ENCODE measurements at regions not wholly inside any gene's neighbourhood (a gene's known extent, or its start where the extent isn't known, plus 50 kb on each side); places are given as distances from the start of the nearest gene placed in this dataset.

DNA sequence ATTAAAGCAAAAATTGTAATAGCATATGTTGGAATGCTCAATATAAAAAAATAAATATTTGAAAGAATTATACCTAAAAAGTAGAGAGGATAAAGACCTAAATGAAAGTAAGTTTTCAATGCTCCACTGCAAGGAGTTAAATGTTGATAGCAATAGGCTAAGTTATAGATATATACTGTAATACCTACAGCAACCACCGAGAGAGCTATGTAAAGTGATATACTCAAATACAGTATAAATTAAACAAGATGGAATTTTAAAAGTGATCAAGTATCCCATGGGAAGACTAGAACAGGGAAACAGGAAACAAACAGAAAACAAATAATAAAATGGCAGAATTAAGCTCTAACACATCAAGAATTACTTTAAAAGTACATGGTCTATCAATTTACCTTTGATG lies 73.9 kb downstream of the CASP3 start:
- no peak for DNase-seq (ENCODE audit: extremely low read depth in 1 of 11, low read depth in 9 of 11, low spot score in 4 of 11)

DNA sequence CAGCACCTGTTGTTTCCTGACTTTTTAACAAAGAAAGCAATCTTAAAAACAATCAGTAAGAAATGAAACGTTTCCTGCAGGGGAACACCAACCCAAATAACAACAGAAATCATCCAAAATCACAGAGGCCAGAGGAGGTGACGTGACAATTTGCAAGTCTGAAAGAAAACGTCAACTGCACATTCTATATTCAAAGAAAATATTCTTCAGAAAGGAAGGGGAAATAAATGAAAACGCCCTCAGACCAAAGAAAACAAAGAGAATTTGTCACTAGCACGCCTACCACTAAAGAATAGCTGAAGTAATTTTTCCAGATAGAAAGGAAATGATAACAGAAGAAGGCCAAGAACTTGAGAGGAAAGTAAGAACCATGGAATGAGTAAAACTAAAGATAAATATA lies 74.4 kb downstream of the CASP3 start:
- no peak for DNase-seq (ENCODE audit: extremely low read depth in 1 of 11, low read depth in 9 of 11, low spot score in 4 of 11)

DNA sequence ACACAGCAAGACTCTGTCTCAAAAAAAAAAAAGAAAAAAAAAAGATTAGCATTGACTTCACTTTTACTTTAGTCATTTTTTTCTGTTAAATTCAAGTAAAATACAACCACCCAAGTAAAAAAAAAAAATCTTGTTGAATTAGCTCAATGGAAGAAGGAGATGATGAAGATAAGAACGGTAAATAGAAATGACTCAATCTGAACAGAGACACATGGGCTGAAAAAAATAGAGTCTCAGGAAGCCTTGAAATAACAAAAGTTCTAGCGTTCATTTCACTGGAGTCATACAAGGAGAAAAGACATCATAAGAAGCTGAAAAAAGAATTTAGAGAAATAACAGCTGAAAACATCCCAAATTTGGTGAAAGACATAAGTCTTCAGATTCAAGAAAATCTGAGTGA lies 75.5 kb downstream of the CASP3 start:
- no peak for DNase-seq (ENCODE audit: extremely low read depth in 1 of 11, low read depth in 9 of 11, low spot score in 4 of 11)

DNA sequence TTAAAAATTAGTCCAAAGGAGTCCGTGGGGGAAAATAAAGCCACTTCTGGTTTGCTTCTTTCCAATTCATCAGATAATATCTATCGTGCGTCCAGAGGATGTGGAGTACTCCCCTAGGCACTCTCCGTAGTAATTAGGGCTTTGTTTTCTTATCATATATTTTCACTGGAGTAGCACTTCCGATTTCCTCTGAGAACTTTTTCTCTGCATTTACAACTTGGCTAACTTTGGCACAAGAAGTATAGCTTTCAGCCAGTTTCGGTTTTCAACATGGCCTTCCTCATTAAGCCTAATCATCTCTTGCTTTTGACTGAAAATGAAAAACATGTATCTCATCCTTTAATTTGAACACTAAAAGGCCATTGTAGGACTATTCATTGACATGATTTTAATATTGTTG lies 80.5 kb downstream of the CASP3 start:
- DNase-seq (ENCODE audit: extremely low read depth in 1 of 11, low read depth in 9 of 11, low spot score in 4 of 11) = no peak

DNA sequence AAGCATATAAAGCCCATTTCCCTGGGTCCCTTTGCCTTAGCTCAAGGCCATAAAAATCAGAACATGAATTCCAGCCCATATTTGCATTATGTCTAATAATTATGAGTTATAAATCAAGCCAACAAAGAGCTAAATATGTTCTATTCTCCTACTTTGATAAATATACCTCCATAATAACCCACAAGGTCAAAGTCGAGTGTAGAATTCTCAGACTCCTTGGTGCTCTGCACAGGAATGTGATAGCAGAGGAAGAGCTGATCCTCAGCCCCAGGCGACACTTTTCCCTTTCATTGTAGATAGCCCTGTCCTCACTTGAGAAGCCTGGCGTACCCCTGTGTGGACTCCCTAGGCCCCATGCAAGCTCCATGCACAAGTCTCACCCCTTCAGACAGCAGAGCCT lies 85.6 kb downstream of the CASP3 start:
- DNase-seq (ENCODE audit: extremely low read depth in 1 of 11, low read depth in 9 of 11, low spot score in 4 of 11) = no peak

DNA sequence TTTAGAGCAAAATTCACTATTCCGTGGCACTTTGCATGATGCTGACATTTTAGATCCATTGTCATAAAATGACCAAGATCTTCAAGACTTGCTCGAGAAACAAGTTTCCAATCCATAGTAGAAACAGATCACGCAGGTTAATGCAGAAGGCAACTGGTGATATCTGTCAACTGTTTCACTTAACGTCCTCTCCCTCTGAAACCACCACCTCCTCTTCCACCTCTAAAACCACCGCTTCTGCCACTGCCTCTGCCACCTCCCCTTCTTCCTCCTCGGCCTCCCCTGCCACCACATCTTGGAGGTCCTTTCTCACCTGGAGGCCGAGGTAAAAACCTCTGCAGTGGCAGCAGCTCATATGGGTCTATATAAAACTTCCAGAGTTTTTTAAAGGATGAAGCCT lies 84.6 kb upstream of the IRF2 start:
- no peak for DNase-seq (ENCODE audit: extremely low read depth in 1 of 11, low read depth in 9 of 11, low spot score in 4 of 11)

DNA sequence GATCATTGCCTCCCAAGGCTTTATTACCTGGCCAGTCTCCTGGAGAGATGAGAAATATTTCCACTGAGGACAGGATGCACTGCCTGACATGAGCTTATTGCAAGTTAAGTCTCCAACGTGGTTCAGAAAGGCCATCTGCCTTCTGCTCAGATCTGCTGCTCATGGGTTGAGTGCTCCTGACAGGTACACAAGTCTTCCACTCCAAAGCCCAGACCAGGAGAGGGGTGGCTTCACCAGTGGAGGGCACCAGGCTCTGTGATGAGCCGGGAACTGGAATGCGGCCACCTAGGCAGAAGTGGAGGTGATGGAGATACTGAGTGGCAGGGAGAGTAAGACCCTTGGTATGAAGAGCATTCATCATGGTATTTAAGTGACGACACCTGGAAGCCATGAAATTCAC lies 79.5 kb upstream of the IRF2 start:
- no peak for DNase-seq (ENCODE audit: extremely low read depth in 1 of 11, low read depth in 9 of 11, low spot score in 4 of 11)

DNA sequence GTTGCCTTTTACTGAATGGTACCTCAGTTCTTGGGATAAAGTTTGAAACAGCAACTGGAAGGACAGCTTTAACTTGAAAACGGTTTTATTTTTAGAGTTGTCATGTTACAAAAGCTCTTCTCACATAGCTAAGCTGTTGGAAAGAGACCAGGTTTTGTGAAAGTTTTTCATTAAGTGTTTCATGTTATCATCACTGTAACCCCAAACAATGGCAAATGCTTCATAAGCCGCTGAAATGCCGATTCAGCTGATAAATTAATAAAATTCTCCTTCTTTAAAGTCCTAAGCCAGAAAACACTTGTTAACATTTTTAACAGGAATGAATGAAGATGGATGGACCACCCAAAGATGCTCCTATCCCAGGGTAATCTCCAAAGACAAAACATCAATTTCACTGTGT lies 76.1 kb upstream of the IRF2 start:
- no peak for DNase-seq (ENCODE audit: extremely low read depth in 1 of 11, low read depth in 9 of 11, low spot score in 4 of 11)

DNA sequence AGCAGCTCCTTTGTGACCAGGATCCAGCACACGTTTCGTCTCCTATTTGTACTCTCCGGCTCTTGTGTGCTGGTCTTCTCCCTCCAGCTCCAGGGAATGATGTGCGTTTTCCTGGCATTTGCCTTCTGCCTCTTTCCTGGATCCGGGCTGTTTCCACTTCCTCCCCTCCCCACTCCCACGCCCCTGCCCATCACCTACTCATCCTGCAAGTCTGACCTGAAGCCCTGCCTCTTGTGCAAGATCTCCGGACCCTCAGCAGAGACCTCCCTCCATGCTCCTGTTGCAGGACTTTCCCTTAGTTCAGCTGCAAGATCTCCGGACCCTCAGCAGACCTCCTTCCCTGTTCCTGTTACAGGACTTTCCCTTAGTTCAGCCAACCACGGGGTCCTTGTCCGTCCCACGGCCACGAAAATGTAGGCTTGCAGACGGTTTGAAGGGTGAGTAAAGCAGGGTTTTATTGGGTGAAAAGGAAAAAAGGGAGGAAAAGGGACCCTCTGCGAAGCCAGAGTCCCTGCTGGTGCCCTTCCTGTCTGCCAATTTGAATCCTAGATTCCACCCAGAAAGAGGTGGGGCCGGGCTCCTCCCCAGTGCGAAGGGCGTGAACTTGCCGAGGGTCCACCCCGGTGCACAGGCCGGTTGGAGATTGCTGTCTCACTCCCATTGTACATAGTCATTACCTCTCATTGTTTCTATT lies 74.4 kb upstream of the IRF2 start:
- no peak for DNase-seq (ENCODE audit: extremely low read depth in 1 of 11, low read depth in 9 of 11, low spot score in 4 of 11)

DNA sequence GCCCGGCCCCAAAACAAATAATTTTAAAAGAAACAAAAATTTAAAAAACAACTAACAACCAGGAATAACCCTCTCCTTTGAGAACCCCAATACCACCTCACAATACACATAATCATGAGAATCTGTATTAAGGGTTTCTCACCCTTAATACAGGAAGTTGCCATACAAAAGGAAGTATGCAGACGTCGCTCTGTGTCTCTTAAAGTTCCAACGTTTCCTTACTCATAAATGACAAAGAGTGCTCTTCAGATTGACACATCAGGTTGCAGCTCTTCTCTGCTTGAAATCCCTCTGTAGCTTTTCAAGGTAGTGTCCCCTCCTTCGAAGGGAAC lies 73.9 kb upstream of the IRF2 start:
- DNase-seq (ENCODE audit: extremely low read depth in 1 of 11, low read depth in 9 of 11, low spot score in 4 of 11) = no peak

DNA sequence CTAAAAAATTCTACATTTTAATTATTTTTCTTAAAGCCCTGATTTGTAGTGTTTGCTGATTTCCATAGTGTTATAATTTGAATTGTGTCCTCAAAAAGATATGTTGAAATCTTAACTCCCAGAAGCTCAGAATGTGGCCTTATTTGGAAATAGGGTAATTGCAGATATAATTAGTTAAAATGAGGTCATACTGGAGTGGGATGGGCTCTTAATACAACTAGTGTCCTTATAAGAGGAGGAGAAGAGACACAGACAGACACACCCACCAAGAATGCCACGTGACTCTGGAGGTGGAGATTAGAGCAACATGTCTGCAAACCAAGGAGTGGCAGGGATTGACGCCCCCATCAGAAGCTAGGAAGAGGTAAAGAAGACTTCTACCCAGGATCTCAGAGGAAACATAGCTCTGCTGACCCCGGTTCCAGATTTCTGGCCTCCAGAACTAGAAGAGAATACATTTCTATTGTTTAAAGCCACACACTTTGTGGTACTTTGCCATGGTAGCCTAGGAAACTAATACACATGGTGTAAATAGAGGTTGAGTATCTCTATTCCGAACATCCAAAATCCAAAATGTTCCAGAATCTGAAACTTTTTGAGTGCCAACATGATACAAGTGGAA lies 70.5 kb upstream of the IRF2 start:
- DNase-seq (ENCODE audit: extremely low read depth in 1 of 11, low read depth in 9 of 11, low spot score in 4 of 11) = no peak

DNA sequence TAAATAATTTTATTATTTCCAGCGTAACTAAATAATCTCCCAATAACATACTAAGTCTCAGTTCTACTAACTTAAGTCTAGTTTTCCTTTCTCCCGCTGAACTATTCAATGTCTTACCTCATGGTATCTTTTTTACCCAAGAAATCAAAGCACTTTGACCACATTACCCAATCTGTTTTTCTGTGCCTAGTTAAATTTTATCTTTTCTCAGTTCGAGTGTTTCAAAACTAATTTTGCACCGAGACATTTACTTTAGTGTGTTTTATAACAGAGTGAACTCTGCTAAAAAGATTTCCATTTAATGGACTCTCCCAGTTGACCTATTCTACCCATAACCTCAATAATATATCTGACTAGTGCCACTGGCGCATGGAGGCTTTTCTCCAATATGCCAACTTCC lies 67.6 kb upstream of the IRF2 start:
- DNase-seq (ENCODE audit: extremely low read depth in 1 of 11, low read depth in 9 of 11, low spot score in 4 of 11) = no peak

DNA sequence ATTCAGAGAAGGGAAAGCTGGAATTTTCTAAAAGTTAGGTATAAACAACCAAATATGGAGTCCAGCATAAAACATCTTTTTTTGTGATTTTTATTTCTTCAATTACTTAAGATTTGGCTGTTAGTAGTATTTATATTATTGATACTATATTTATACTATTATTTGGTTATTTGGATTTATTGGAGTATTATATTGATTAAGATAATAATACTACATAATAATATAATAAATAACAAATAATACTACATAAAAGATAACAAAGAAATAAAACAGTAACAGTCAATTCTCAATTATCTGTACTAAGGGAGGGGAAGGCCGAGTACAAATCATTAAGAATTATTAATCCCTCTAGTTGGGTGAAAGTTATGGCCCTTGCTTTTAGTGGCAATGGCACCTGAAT lies 66.0 kb upstream of the IRF2 start:
- DNase-seq (ENCODE audit: extremely low read depth in 1 of 11, low read depth in 9 of 11, low spot score in 4 of 11) = no peak

DNA sequence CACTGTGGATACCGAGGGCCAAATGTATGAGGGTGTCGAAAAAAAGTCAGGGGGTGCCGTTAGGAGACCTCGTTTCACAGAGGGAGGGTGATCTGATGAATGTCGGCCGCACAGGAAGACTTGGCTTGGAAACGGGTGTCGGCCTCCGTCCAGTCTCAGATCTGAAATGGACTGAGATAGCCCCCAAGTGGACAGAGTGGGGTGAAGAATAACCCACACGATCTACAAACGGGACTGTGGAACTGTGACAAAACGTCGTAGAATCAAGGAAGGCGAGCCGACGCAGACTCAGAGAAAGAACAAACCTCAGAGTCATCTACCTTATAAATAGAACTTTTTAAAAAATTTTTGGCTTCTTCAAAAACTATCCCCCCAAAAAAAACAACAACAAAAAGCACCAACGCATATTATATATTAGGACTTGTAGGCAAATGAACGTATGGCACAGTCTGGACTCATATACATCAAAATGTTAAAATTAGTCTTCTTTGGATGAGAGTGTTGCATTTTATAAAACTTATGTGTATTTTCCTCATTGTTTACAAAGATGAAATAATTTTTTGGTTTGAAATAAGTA lies 63.8 kb upstream of the IRF2 start:
- peak; percentile 79 to 94 (median 88) for DNase-seq (ENCODE audit: extremely low read depth in 1 of 11, low read depth in 9 of 11, low spot score in 4 of 11)

DNA sequence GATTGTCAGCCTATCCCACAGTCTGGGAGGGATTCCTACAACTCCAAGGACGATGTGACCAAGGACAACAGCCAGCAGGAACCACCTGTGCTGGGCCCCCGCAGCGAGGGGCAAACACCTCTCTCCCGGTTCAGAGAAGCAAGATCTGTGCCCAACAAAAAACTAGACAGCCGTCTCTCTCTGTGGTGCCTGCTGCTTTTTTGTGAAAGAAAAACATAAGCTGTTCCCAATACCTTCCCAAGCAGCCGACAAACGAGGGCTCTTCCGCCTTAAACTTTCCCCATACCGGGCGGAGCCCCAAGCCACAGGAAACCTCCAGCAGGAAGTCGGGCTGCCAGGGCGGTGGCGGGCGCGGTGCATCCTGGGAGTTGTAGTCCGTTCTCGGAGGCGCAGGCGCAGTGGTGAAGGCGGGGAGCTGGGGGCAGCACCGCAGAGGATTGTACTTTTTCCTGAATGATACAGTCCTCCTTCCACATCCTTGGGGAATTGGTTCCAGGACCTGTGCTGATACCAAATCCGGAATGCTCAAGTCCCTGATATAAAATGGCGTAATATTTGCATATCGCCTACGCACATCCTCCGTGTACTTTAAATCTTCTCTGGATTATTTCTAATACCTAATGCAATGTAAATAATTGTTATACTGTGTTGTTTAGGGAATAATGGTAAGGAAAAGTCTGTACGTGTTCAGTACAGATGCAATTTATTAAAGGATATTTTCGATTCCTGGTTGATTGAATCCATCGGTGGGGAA lies 63.1 kb upstream of the IRF2 start:
- DNase-seq (ENCODE audit: extremely low read depth in 1 of 11, low read depth in 9 of 11, low spot score in 4 of 11) = peak; percentile 88 to 95 (median 93)

DNA sequence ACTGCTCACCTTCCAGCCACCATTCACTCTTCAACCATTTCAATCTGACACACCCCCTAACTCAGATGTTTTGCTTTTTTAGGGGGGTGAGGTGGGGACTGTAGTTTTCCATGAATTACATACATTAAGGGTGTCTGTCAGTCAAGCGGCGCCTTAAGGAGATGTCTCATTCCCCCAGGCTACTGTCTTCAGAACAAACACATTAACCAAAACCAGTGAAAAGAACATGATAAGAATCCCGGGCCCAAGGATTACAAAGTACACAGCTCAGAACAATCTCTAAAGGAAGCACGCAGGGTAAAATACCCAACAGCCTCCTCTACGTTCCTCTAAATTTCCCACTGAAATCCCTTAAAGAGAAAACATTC lies 62.5 kb upstream of the IRF2 start:
- DNase-seq (ENCODE audit: extremely low read depth in 1 of 11, low read depth in 9 of 11, low spot score in 4 of 11) = peak in 1 of 11 donors; percentile 31

DNA sequence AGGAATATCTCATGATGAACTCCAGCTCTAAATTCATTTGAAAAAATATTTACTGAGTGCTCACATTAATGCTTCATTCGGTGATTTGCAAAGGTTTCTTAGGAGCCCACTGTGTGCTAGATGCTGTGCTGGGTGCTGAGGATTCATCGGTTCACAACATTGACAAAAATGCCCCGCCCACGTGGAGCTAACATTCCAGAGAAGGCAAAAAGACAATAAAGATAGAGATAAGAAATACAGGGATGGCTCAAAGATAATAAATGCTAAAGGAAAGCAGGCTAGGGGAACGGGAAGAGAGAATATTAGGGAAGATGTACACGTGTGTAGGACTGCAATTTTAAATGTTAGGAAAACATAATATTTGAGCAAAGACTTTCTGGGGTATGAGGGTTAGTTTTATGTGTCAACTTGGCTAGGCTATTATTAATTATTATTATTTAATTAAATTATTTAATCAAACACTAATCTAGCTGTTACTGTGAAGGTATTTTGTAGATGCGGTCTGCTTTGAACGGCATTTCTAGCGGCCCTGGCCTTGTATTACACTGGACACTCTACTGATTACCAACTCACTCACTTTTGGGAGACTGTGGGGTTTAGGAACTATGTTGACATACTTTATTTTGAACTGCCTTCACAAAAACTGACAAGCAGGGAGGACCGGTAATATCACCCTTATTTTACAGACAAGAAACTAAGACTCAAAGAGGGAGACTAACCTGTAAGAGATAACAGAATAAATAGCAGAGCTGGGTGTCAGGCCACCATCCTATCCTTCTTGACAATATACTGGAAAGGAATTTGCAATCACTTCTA lies 61.9 kb upstream of the IRF2 start:
- no peak for DNase-seq (ENCODE audit: extremely low read depth in 1 of 11, low read depth in 9 of 11, low spot score in 4 of 11)

DNA sequence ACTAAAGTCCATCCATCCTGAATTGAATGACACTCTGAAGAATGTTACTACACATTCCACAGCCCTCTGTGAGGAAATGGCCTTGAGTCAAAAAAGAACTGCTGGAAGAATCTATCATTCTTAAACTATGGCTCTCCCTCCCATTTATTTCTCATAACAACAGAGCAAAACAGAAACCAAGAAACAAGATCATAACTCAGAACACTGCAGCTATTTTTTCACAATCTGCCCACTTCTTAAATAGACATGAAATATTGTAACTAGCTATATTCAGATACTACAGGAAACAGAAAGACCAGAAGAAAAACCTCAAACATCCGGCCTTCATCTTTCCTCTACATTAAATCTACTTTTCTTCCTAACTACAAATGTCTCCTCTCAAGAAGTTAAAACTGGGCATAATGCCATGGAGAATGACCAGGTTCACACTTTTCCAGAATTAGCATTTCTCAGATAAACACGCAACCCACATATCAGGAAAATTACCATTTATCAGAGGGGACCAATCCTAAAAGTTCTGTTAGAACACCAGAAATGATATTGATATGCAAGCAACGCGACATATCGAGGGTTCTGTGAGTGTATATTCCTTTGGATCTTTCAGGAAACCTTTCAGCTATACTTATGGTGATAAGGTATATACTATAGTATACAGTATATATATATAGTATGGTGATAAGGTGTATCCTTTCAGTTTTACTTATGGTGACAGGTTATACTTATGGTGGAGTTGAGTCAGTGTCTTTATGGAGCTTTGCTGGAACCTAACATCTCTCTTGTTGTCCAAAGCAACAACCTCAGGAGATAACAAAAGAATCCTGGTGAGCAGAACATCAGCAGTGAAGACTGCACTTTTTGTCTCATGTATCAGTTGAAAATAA lies 60.4 kb upstream of the IRF2 start:
- DNase-seq (ENCODE audit: extremely low read depth in 1 of 11, low read depth in 9 of 11, low spot score in 4 of 11) = peak in 6 of 11 donors; percentile 24 to 62 (median 34)

DNA sequence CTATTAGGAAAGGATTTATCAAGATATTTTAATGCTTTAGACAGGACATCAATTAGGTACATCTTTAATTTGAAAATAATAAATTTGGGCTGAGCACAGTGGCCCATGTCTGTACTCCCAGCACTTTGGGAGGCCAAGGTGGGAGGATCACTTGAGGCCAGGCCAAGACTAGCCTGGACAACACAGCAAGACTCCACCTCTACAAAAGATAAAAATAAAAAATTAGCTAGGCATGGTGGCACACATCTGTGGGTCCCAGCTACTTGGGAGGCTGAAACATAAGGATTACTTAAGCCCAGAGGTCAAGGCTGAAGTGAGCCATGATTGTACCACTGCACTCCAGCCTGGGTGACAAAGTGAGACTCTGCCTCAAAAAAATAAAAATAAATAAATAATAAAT lies 59.6 kb upstream of the IRF2 start:
- no peak for DNase-seq (ENCODE audit: extremely low read depth in 1 of 11, low read depth in 9 of 11, low spot score in 4 of 11)

Measured in renal cortex interstitium (tissue), 11 donors.